Activated CD4-positive, alpha-beta T cell treated with anti-CD3 and anti-CD28 coated beads for 36 hours (primary cell): ENCODE measurements at regions not wholly inside any gene's neighbourhood (a gene's known extent, or its start where the extent isn't known, plus 50 kb on each side); places are given as distances from the start of the nearest gene placed in this dataset.

ENCODE experiments used
- ATAC-seq: fragments of 200-7000 bp; cut with Tn5 transposase; one replicate; pipeline ENCODE4 v1.10.0; 2021; ENCODE audit warnings: mild to moderate bottlenecking, moderate library complexity
- CTCF ChIA-PET: fragments of 350-600 bp; sonication (Branson Sonifier 250); formaldehyde crosslinking; loops from one replicate; lab custom pipeline; 2021; ENCODE audit warnings: antibody characterized with exemption; lab: Charles Lee
- POLR2A ChIA-PET: fragments of 350-600 bp; sonication (Branson Sonifier 250); formaldehyde crosslinking; loops from one replicate; lab custom pipeline; 2021; ENCODE audit warnings: antibody characterized with exemption, inconsistent platforms; lab: Charles Lee
- DNase-seq: peaks from one replicate; pipeline ENCODE4 v3.0.0-alpha.2; 2020
- H3K27ac Mint-ChIP-seq: one replicate; pipeline ENCODE4 v1.8.0; 2021; ENCODE audit warnings: mixed read lengths
- H3K27me3 Mint-ChIP-seq: one replicate; pipeline ENCODE4 v1.8.0; 2021; ENCODE audit warnings: mixed read lengths
- H3K36me3 Mint-ChIP-seq: one replicate; pipeline ENCODE4 v1.8.0; 2021; ENCODE audit warnings: low read depth, mixed read lengths
- H3K4me1 Mint-ChIP-seq: one replicate; pipeline ENCODE4 v1.8.0; 2021; ENCODE audit warnings: mixed read lengths
- H3K4me3 Mint-ChIP-seq: one replicate; pipeline ENCODE4 v1.8.0; 2021; ENCODE audit warnings: mild to moderate bottlenecking, moderate library complexity, mixed read lengths
- H3K9me3 Mint-ChIP-seq: one replicate; pipeline ENCODE4 v1.8.0; 2021; ENCODE audit warnings: low read depth, mixed read lengths
- intact Hi-C, 2 experiments: fragments of 100-400 bp; cut with DNase I in 1 of 2; cut with micrococcal nuclease in 1 of 2; formaldehyde crosslinking; loops; one replicate each; pipeline versions ENCODE4 v1.14.2 to v1.15.1; 2022 to 2024; cut with DNase I, micrococcal nuclease

DNA sequence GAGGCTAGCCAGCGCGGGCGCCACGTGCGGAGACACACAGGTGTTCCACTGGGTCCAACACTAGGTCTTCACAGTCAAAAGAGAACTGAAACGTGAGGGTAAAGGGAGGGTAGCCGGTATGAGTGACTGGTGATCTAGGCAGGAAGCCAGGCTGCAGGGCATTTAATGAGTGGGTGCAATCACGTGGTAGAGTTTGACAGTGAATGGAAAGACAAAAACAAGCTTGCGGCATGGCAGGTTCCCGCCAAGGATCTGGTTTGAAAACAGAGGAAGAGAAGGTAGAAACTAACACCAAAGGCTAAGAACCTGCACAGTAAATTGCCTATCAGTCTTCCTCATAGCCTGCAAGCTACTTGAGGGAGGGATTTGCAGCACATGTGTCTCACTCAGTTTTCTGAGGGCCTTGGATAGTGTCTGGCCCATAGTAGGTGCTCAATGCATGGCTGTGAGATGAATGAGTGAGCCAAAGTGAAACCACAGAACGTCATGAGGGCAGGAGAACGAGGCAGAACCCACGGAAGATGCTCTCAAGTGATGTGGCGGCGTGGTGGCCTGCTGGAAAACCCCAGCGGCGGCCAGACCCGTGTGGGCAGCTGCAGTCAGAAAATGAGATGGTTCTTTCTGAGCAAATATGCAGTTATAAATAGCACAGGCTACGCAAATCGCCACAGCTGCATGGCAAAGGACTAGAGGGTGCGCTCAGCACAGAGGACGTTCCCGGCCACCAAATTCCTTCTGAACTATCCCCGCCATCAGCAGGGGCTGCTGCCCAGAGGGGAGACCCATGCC lies 183.6 kb upstream of the NFE2L3 start:
- peaks cover 18% of the 10 kb centered on the region for H3K4me1 Mint-ChIP-seq

GRCh38 chr7:25970356-25970755 lies 181.6 kb upstream of the NFE2L3 start:
- Mint-ChIP-seq H3K4me3 (no peak overlapping the region), H3K4me1 (peaks cover 18% of the 10 kb centered on the region), H3K27ac (no peak overlapping the region), H3K27me3 (peaks cover 16% of the 10 kb centered on the region), H3K9me3 (peaks cover 2% of the 10 kb centered on the region), H3K36me3 (no peaks in the 10 kb centered on the region)
- DNase-seq (no peak), ATAC-seq (no peak)
- intact Hi-C loops = no loop called here
- ChIA-PET CTCF (no interaction called here), POLR2A (no interaction called here)

More for the DNA sequence above, 183.6 kb upstream of the NFE2L3 start:
- Mint-ChIP-seq H3K4me3 (no peak overlapping the region), H3K9me3 (peaks cover 2% of the 10 kb centered on the region), H3K27me3 (peaks cover 22% of the 10 kb centered on the region), H3K36me3 (no peaks in the 10 kb centered on the region), H3K27ac (peak overlapping the region; percentile 35)
- POLR2A ChIA-PET = interaction anchor here (0.5 kb wide), 1 partner anchor 232 kb away, joined by 5 read pairs; no protein-coding TSS in a partner anchor
- intact Hi-C loops = loop anchor here in 1 of 2 experiments (1.0 to 5.0 kb wide), 3 partner anchors 184 to 233 kb away; partner anchors contain the start of genes CBX3 and NFE2L3
- DNase-seq = peak; percentile 75
- peak; percentile 86 for ATAC-seq
- CTCF ChIA-PET = interaction anchor here (0.8 to 2.8 kb wide), 3 partner anchors 9 to 106 kb away, joined by 3 to 9 read pairs (median 5); no protein-coding TSS in a partner anchor

GRCh38 chr7:25970911-25971310 lies 181.1 kb upstream of the NFE2L3 start:
- Mint-ChIP-seq H3K4me1 (peaks cover 18% of the 10 kb centered on the region), H3K4me3 (no peak overlapping the region), H3K36me3 (no peaks in the 10 kb centered on the region), H3K27me3 (peaks cover 14% of the 10 kb centered on the region), H3K9me3 (peaks cover 2% of the 10 kb centered on the region), H3K27ac (no peak overlapping the region)
- intact Hi-C loops = no loop called here
- ATAC-seq = no peak
- ChIA-PET CTCF (no interaction called here), POLR2A (no interaction called here)
- DNase-seq = no peak

DNA sequence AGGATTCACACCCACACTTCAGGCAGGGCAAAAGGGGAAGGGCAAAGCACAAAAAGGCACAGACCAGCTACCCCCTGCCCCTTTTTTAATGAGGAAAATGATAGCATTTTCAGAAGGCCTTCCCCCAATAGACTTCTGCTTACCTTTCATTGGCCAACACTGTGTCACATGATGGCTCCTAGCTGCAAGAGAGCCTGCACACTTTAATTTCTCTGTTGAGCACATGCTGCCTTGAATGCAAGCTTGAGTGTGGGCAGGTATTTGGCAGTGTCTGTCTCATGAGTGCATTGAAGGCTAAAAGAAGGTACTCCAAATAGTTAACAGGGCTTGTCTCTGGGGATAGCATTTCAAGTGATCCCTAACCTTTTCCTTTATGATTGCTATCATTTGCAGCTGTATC lies 175.4 kb upstream of the NFE2L3 start:
- H3K27me3 Mint-ChIP-seq = peaks cover 6% of the 10 kb centered on the region
- peaks cover 5% of the 10 kb centered on the region for H3K9me3 Mint-ChIP-seq
- H3K27ac Mint-ChIP-seq = no peak overlapping the region
- CTCF ChIA-PET = interaction anchor here (0.6 to 1.4 kb wide), 3 partner anchors 84 to 409 kb away, joined by 3 to 4 read pairs (median 4); no protein-coding TSS in a partner anchor
- H3K36me3 Mint-ChIP-seq = no peaks in the 10 kb centered on the region
- DNase-seq (no peak), ATAC-seq (no peak)
- H3K4me1 Mint-ChIP-seq = no peaks in the 10 kb centered on the region
- intact Hi-C loops = no loop called here
- POLR2A ChIA-PET = no interaction called here
- H3K4me3 Mint-ChIP-seq = no peak overlapping the region

- no peak overlapping the region for H3K4me3 Mint-ChIP-seq
- no peak for DNase-seq
- intact Hi-C loops = no loop called here
- no peak for ATAC-seq
- H3K27me3 Mint-ChIP-seq = peaks cover 6% of the 10 kb centered on the region
- ChIA-PET POLR2A (no interaction called here), CTCF (interaction anchor here (0.7 kb wide), 1 partner anchor 512 kb away, joined by 4 read pairs; no protein-coding TSS in a partner anchor)
- H3K4me1 Mint-ChIP-seq = no peaks in the 10 kb centered on the region
- peaks cover 4% of the 10 kb centered on the region for H3K9me3 Mint-ChIP-seq
- H3K27ac Mint-ChIP-seq = no peak overlapping the region
- H3K36me3 Mint-ChIP-seq = no peaks in the 10 kb centered on the region
Observed at GRCh38 chr7:25978466-25978865, 173.5 kb upstream of the NFE2L3 start.

DNA sequence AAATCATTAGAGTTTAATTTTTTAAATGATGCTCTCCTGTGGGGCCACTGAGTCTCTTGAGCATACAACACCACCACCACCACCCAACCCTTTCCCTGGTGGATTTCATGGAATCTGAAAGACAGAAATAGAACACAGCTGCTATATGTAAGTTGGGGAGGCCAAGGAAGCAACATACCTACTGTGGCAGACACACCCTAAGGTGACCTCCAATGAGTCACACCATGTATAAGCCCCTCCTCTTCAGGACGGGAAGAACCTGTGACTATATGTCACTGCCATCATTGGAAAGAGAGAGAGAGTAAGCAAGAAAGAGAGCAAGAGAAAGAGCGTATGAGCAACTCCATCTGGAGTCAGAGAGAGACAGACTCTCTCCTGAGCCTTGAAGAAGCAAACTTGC lies 172.4 kb upstream of the NFE2L3 start:
- ChIA-PET POLR2A (no interaction called here), CTCF (interaction anchor here (1.1 kb wide), 1 partner anchor 16 kb away, joined by 3 read pairs; no protein-coding TSS in a partner anchor)
- ATAC-seq (no peak), DNase-seq (no peak)
- Mint-ChIP-seq H3K27me3 (peaks cover 6% of the 10 kb centered on the region), H3K4me3 (no peak overlapping the region), H3K4me1 (no peaks in the 10 kb centered on the region), H3K27ac (no peak overlapping the region), H3K36me3 (no peaks in the 10 kb centered on the region), H3K9me3 (peaks cover 4% of the 10 kb centered on the region)
- intact Hi-C loops = no loop called here

GRCh38 chr7:25982684-25983083 lies 169.3 kb upstream of the NFE2L3 start:
- H3K4me1 Mint-ChIP-seq = no peaks in the 10 kb centered on the region
- DNase-seq (no peak), ATAC-seq (no peak)
- POLR2A ChIA-PET = no interaction called here
- H3K27ac Mint-ChIP-seq = no peak overlapping the region
- no peaks in the 10 kb centered on the region for H3K36me3 Mint-ChIP-seq
- CTCF ChIA-PET = interaction anchor here (1.0 kb wide), 1 partner anchor 13 kb away, joined by 3 read pairs; no protein-coding TSS in a partner anchor
- H3K4me3 Mint-ChIP-seq = no peak overlapping the region
- H3K9me3 Mint-ChIP-seq = no peaks in the 10 kb centered on the region
- intact Hi-C loops = no loop called here
- H3K27me3 Mint-ChIP-seq = peaks cover 14% of the 10 kb centered on the region

GRCh38 chr7:25985196-25985595 lies 166.8 kb upstream of the NFE2L3 start:
- POLR2A ChIA-PET = no interaction called here
- H3K9me3 Mint-ChIP-seq = no peaks in the 10 kb centered on the region
- no peak overlapping the region for H3K27ac Mint-ChIP-seq
- H3K36me3 Mint-ChIP-seq = no peaks in the 10 kb centered on the region
- DNase-seq (no peak), ATAC-seq (no peak)
- peaks cover 10% of the 10 kb centered on the region for H3K27me3 Mint-ChIP-seq
- no peaks in the 10 kb centered on the region for H3K4me1 Mint-ChIP-seq
- intact Hi-C loops = no loop called here
- CTCF ChIA-PET = interaction anchor here (0.7 kb wide), 1 partner anchor 91 kb away, joined by 3 read pairs; no protein-coding TSS in a partner anchor
- H3K4me3 Mint-ChIP-seq = no peak overlapping the region

GRCh38 chr7:25988640-25989039 lies 163.4 kb upstream of the NFE2L3 start:
- ATAC-seq (no peak), DNase-seq (no peak)
- no peaks in the 10 kb centered on the region for H3K4me1 Mint-ChIP-seq
- intact Hi-C loops = no loop called here
- H3K9me3 Mint-ChIP-seq = no peaks in the 10 kb centered on the region
- ChIA-PET POLR2A (interaction anchor here (0.7 to 0.9 kb wide), 2 partner anchors 18 to 229 kb away, joined by 3 to 6 read pairs; no protein-coding TSS in a partner anchor), CTCF (interaction anchor here (0.9 to 1.5 kb wide), 5 partner anchors 10 to 92 kb away, joined by 3 to 5 read pairs (median 3); no protein-coding TSS in a partner anchor)
- no peak overlapping the region for H3K4me3 Mint-ChIP-seq
- no peak overlapping the region for H3K27ac Mint-ChIP-seq
- H3K27me3 Mint-ChIP-seq = peaks cover 9% of the 10 kb centered on the region
- no peaks in the 10 kb centered on the region for H3K36me3 Mint-ChIP-seq

DNA sequence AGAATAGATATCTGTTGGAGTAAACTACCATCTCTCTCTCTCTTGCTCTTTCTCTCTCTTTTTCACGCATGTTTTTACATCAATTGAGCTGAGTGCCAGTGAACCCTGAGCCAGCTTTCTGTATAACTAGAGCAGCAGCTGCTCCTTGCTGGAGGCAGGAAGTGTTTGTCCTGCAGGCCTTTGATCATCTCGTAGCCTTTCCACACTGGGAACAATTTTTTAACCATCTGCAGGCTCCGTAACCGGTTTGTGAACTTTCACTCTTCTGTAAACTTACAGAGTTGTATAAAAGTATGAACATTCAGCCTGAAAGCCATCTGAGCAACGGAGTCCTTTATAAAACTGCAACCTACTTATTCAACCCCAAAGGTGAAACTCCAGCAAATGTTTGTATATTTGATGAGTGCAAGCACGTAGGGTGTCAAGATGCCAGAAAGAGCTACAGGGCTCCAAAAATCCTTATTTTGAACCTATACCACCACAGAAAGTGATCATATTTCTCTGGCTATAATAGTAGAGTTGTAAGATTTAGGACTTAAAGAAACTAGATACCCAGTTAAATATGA lies 162.8 kb upstream of the NFE2L3 start:
- intact Hi-C loops = no loop called here
- no peak overlapping the region for H3K4me3 Mint-ChIP-seq
- no peaks in the 10 kb centered on the region for H3K9me3 Mint-ChIP-seq
- H3K4me1 Mint-ChIP-seq = no peaks in the 10 kb centered on the region
- POLR2A ChIA-PET = interaction anchor here (0.7 kb wide), 1 partner anchor 18 kb away, joined by 6 read pairs; no protein-coding TSS in a partner anchor
- no peaks in the 10 kb centered on the region for H3K36me3 Mint-ChIP-seq
- CTCF ChIA-PET = interaction anchor here (0.9 to 1.5 kb wide), 6 partner anchors 9 to 92 kb away, joined by 3 to 5 read pairs (median 3); no protein-coding TSS in a partner anchor
- H3K27me3 Mint-ChIP-seq = peaks cover 9% of the 10 kb centered on the region
- H3K27ac Mint-ChIP-seq = no peak overlapping the region
- ATAC-seq (no peak), DNase-seq (no peak)

- POLR2A ChIA-PET = no interaction called here
- ATAC-seq = no peak
Observed at GRCh38 chr7:25994433-25994994, 157.5 kb upstream of the NFE2L3 start.

More at GRCh38 chr7:25994433-25994994, 157.5 kb upstream of the NFE2L3 start:
- CTCF ChIA-PET = no interaction called here
- H3K27ac Mint-ChIP-seq = no peak overlapping the region
- DNase-seq = no peak
- H3K36me3 Mint-ChIP-seq = no peaks in the 10 kb centered on the region
- intact Hi-C loops = no loop called here
- peaks cover 13% of the 10 kb centered on the region for H3K27me3 Mint-ChIP-seq
- H3K4me3 Mint-ChIP-seq = no peak overlapping the region
- H3K9me3 Mint-ChIP-seq = no peaks in the 10 kb centered on the region
- H3K4me1 Mint-ChIP-seq = no peaks in the 10 kb centered on the region
